ENCODE measurements at regions not wholly inside any gene's neighbourhood (a gene's known extent, or its start where the extent isn't known, plus 50 kb on each side); places are given as distances from the start of the nearest gene placed in this dataset.

DNA sequence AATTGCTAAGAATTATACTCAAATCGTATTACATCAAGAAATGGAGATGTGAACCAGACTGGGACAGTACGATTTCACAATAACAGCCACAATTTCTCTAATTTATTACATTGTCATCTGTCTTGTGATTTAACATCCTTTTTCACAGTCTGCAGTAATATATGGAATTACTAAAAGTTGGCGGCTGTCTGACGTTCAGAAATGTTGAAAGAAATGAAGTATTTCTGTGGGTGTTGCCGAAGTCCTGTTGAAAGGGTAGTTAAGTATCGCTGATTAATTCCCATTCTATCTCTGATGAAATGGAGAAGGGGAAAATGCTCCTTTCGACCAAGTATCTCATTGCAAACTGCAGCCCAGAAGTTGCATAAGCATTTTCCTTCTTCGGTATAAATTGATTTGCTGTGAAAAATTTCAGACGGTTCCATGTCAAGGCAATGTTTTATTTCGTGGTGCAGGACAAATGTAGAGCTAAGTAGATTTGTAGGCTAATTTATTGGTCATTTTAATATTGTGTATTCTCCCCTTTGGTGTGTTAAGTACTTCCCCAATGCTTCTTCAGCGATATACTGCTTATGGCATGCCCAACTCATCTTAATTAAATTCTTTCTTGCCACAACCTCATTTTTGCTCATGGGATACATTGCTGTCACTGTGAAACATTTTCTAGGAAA lies 775.2 kb upstream of the RBFOX1 start:
- DNase-seq (ENCODE audit: low read depth in 4 of 4, low spot score in 2 of 4): no peak

DNA sequence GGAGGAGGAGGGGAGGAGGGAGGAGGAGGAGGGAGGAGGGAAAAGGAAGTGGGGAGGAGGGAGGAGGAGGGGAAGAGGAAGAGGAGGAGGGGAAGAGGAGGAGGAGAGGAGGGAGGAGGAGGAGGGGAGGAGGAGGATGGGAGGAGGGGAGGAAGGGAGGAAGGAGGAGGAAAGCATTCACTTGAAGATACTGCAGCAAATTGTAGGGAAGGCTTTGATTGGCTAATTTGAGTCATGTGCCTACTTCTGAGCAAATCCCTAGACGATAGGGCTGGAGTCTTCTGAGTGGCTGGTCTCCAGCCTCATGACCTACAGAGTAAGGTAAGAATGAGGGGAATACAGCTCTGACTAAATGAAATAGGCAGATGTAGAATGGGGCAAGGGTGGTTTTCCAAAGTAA lies 783.2 kb upstream of the RBFOX1 start:
- no peak for DNase-seq (ENCODE audit: low read depth in 4 of 4, low spot score in 2 of 4)

DNA sequence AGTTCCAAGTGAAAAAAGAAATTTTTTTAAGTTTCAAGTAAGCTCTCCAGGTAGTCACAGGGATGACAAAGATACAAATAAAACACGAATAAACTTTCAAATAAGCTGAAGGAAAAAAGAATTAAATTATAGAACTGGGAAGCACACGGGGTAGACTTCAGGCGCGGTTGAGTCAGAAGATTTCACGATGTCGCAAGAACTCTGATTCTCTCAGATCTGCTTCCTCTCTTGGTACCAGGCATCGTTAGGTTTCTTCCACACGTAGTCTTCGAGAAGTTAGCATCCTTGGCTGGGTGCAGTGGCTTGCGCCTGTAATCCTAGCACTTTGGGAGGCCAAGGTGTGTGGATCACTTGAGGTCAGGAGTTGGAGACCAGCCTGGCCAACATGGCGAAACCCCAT lies 784.1 kb upstream of the RBFOX1 start:
- no peak for DNase-seq (ENCODE audit: low read depth in 4 of 4, low spot score in 2 of 4)

DNA sequence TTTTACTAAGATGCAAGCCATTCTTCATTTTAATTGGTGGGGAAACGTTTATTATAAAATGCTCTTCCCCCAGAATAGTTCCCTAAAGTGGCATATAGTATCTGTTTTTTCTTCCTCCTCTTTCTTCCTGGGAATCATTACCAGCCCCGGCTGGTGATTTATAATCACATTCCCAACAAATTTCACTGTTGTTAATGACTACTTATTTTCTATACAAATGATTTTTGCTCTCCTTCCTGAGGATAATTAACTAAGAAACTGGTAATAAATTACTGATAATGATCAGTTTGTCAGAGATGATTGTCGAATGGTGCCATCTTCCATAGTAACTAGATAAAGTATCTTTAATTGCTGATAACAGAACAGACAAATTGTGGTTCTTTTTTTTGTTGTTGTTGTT lies 785.5 kb upstream of the RBFOX1 start:
- DNase-seq (ENCODE audit: low read depth in 4 of 4, low spot score in 2 of 4): no peak

DNA sequence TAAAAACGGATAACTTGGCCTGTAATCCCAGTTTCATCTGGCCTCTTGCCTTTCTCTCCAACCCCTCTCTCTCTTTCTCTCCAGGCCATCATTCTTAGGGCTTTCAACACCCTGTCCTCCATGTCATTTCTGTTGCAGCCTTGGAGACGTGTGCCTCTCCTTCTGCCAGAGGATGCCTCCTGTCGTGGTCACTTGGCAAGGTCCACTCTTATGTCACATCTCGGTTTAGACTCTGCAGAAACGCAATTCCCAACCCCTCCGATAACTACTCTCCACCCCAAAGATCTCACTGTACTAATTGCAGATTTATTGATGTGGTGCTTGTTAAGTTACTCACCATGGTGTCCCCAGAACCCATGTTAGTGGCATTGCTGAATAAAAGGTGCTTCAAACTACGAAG lies 787.3 kb upstream of the RBFOX1 start:
- no peak for DNase-seq (ENCODE audit: low read depth in 4 of 4, low spot score in 2 of 4)

DNA sequence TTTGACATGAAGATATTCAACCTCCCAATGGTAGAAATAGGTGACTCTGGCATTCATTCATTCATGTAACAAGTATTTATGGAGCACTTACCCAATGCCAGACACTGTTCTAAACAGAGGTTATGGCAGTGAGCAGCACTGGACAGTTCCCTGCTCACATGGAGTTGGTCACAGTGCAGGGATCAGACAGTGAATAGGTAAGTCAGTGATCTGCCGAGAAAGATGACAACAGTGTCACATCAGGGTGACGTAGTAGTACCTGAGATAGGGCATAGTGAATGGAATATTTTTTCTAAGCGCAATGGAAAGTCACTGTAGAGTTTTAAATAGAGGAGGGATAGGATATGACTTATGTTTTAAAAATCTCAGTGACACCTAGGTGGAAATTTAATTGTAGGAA lies 791.4 kb upstream of the RBFOX1 start:
- DNase-seq (ENCODE audit: low read depth in 4 of 4, low spot score in 2 of 4): no peak

DNA sequence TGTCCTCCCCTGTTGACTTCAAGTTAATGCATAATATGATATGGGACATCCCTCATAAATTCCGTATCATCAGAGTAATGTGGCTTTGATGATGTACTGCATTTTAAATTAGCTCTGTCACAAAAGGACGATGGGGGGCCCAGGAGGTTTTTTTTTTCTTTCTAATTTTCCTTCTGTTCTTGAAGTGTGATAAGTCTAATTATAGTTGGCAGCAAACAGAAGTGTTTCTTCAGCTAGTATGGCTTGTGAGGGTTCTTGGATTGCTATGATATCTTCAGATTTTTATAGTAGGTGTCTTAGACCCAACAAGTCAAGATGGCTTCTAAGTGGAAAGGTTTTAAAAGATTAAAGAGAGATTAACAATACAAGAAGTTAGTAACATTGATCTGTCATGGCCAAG lies 796.2 kb upstream of the RBFOX1 start:
- no peak for DNase-seq (ENCODE audit: low read depth in 4 of 4, low spot score in 2 of 4)

DNA sequence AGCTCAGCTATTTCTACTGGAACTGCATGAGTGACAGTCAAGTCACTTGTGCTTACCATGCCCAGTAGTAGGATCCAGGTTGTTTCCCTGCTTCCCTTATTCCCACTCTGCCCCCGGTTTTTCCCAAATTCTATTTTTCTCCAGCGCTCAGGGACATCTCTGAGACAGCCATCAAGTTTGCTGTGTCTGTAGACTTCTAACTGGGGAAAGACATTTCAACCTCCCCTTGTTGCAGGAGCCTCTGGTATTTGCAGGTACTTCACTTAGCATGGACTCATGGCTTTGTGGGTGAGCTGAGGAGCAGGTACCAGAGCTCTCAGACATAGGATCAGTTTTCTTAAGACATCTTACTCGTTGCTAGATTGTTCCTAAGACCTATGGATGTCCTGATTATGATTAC lies 801.6 kb upstream of the RBFOX1 start:
- DNase-seq (ENCODE audit: low read depth in 4 of 4, low spot score in 2 of 4): no peak

DNA sequence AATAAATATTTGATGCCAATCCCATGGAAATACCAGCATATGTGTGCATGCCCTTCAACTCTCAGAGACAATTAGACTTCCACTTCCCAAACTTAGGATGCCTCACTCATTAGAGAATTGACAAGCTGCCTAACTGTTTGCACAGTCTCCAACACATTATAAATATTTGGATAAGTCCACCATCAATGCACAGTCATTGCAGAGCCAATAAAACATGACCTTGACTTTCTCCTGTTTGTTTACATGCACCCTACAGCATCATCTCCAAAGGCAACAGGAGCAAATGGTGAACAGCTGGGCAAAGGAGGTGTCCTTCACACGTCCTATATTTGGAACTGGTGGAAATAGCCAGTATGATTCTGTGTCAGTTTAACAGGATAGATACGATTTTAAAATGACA lies 804.4 kb upstream of the RBFOX1 start:
- no peak for DNase-seq (ENCODE audit: low read depth in 4 of 4, low spot score in 2 of 4)

DNA sequence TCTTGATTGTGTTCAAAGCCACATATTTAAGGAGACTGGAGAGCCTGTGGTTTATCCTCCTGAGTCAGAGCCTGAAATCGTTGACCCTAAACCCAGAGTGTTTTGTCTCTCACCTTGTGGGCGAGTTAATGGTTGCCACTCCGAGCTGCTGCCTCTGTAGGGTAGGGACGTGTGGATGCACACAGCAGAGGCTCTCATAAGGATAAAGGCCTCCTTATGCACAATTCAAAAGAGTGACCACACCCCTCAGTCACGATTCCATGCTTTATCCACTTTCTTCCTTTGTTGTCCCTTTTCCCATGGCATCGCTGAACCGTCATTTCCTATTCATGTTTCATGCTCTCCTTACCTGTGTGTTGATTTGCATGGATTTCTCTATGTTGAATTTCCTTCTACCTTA lies 805.0 kb upstream of the RBFOX1 start:
- no peak for DNase-seq (ENCODE audit: low read depth in 4 of 4, low spot score in 2 of 4)

DNA sequence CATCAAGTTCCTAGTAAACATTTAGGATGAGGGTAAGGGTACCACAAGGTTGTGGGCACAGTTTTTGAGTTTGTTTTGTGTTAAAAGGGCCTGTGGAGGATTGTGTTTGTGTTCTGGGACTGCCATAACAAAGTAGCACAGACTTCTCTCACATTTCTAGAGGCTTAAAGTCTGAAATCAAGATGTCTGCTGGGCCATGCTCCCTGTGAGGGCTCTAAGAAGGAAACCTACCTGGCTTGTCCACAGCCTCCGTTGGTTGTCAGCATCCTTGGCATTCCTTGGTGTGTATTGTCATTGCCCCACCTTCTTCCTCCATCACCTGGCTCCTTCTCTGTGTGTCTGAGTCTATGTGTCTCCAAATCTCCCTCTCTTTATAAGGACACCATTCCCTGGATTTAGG lies 808.1 kb upstream of the RBFOX1 start:
- no peak for DNase-seq (ENCODE audit: low read depth in 4 of 4, low spot score in 2 of 4)

DNA sequence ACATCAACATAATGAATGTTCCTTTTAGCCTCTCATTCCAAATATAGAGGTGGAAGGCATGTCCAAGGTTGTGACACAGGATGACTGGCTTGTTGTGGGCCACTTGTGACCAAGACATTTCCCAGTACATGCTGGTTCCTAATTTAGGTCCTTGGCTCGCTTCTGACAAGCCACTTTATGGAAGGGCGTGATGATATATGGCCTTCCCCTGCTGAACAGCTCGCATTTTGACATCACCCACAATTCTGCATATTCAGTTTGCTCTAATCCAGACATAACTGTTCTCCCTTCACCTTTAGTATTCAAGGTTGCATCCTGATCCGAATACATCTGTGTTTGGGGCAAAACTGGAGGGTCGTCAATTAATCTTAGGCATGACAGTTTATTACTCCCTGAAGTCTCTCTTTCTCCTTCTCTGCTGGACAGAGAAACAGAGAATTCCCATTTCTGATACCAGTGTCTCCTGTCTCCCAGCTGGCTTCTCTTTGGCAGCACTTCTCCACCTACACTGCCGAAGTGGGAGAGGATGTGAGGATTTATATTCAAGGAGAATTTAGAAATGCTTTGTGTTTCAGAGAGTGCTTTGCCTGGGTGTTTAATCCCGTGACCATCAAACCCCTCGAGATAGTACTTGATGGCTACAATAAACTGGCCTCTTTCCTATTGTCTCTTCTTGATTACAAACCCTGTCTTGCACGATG lies 815.5 kb upstream of the RBFOX1 start:
- DNase-seq (ENCODE audit: low read depth in 4 of 4, low spot score in 2 of 4): no peak

DNA sequence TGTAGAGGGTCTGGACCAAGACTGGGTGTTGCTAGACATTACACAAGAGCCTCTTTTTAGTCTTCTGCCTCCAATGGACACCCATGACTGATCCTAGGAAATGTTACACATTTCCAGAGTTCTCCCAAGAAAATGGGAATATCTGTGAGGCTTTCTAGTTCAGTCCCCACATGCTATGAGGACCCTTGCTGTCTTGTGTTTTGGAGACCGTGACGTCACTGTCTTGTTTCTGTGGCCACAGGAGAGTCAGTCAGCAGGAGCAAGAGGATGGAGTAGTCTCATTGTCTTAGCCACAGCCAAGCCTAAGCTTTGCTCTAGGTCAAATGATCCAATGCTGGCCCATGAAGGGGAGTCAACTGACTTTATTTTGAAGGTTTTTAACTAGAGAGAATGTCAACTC lies 820.1 kb upstream of the RBFOX1 start:
- no peak for DNase-seq (ENCODE audit: low read depth in 4 of 4, low spot score in 2 of 4)

DNA sequence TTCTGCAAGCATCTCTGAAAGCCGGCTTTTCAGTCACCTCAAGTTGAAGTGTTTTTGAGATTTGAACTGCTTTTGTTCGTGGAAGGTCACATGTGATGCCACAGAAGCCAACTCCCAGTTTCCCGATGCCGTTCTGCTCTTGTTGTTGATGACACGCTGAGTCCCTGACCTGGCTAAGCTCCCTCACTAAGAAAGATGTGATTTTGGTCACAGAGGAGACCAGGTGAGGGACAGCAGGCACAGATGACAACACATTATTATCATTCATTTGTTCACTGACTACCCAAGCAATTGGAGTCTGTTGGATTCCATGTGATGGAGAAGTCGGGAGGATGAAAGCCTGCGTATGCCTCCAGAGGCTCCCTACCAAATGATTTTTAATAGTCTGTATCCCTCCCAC lies 822.4 kb upstream of the RBFOX1 start:
- no peak for DNase-seq (ENCODE audit: low read depth in 4 of 4, low spot score in 2 of 4)

DNA sequence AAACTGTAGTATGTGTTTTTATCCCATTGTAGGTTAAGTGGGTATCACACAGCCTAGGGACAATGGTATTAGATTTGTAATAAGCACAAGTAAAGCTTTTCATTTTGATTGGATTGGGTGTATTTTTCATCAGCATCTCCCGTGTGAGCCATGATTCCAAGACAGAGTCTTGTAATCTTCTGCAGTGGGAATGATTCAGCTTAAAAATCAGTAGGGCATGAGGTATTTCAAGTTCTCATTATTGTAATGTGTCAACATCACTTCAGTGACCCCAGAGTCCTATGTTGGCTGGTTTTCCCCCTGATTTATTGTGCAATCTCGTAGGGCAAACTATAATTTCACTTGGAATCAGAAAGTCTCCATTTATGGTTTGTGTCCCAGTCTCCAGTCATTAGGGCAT lies 833.2 kb upstream of the RBFOX1 start:
- no peak for DNase-seq (ENCODE audit: low read depth in 4 of 4, low spot score in 2 of 4)

DNA sequence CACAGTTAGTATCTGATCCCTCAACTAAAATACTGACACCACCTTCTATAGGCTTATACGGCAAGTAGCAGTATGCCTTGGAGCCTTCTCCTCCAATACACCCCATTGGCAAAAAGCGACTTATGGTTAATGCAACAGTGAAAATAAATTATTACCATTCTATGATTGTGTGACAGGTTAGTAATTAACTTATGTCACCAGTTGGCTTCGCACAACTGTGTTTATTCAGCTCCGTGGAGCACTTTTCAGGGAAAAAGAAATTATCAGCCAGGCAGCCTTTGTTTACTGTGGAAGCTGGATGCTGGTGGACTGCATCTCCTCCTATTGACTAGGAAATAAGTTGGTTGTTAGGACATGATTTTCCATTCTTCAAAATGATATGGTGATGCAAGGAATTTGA lies 833.8 kb upstream of the RBFOX1 start:
- no peak for DNase-seq (ENCODE audit: low read depth in 4 of 4, low spot score in 2 of 4)

DNA sequence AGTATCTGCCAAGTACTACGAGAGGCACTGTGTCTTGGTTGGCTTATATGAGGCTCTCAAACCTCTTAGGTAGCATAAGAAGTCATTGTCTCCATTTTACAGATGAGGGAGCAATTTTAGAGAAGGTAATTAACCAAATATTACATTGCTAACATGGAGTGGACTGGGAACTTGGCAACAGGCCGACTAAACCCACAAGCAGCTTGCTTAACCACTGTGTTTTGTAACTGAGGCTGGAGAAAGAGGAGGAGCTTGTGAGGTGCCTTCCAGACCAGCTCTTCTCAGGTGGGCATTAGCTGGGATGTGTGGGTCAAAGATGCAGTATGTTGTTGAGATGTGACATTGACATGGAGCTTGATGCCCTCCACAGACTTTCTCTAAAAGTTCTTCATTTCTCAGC lies 835.6 kb upstream of the RBFOX1 start:
- no peak for DNase-seq (ENCODE audit: low read depth in 4 of 4, low spot score in 2 of 4)

DNA sequence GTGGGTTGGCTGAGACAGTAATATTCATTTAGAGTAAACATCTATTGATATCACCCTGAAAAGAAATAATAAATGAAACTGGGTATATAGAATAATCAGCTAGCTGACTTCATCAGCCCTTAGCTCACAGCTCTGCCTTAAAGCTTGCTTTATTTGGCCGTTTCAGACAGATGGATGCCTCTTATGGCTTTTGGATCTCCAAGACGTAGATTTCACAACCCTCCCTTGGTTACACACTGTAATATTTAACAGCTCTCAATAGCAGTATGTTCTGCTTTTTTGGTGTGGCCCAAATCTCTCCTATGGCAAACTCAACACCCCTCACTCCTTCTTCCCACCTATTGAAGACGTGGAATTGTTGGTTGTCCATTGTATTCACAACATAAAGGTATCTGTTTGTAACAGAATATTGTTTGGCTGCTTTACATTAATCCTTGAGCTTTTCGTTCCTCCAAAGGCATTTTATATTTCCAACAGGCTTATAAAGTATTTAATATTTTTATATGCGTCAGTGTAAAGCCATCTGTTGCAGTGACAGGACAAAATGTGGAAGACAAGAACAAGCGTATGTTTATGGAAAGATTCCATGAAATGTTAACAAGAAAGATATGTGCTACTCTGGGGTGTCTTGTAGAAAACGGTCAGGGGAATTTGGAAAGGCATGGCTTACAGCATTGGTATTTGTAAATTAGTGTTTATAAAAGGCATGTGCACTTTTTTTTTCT lies 837.0 kb upstream of the RBFOX1 start:
- DNase-seq (ENCODE audit: low read depth in 4 of 4, low spot score in 2 of 4): no peak

DNA sequence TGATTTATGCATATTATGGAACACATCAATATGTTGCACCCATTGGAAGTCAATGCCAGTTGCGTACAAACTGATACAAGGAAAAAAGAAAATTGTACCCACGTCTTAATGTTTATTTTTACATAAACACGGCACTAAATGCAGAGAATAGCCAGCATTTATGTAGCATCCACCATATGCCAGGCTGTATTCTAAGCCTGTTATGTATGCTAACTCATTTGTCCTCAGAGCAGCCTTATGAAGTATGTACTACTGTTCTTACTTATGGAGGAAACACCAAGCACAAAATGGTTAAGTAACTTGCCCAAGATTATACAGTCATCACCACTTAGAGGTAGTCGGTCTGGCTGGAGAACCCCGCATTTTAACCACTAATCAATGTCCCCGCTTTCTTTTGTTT lies 837.9 kb upstream of the RBFOX1 start:
- DNase-seq (ENCODE audit: low read depth in 4 of 4, low spot score in 2 of 4): no peak

DNA sequence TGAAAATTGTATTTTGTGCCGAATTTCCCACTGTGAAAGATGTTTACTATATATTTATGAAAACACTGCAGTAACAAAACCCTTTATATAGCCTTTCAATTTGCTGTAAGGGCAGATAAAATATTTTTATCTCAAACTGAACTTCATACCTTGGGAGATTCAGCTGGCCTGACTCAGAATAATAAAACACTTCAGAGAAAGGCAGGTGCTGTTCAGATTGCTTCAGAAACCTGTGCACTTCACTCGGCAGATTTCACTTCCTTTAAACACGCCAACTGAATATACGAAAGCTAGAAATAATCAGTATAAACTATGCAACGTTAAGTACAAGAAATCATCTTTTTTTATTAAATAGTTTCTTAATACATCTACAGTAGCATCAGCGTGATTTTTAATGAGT lies 839.1 kb upstream of the RBFOX1 start:
- DNase-seq (ENCODE audit: low read depth in 4 of 4, low spot score in 2 of 4): no peak

DNA sequence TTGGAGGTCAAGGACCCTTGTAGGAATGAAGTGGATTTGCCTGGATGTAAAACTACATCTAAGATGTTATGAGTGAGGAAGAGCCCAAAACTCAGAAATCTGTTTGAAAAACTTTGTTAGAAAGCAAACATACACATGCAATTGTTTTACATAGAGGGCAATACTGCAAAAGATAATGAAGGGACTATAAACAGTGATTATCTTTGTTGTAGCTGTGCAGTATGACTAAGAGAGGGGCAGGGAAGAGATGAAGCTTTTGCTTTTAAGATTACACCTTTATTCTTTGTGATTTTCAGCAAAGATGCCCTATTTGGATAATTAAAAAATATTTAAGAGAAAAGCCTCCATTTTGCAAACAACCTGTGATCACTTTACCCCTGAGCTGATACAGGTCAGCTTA lies 839.9 kb upstream of the RBFOX1 start:
- no peak for DNase-seq (ENCODE audit: low read depth in 4 of 4, low spot score in 2 of 4)

DNA sequence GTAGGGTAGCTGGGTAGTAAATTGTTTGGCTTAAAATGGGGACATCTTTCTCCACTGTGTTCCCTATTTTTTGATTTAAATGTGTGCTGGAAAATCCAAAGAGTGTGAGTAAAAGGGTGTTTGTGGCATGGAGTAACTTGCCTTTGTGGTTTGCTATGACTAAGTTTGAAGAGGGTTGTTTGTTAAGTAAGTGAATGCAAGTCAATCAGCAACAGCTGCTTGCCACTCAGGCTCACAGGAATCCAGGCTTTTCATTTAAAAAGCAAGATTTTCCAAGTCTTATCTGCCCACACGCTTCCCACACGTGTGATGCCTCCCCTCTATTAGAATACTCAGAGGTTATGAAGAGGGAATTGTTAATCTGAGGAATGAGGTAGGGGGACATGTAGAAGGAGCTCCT lies 847.7 kb upstream of the RBFOX1 start:
- no peak for DNase-seq (ENCODE audit: low read depth in 4 of 4, low spot score in 2 of 4)

All from left renal cortex interstitium (tissue), 4 donors.